Spleen (tissue), 11 donors: ENCODE measurements at regions not wholly inside any gene's neighbourhood (a gene's known extent, or its start where the extent isn't known, plus 50 kb on each side); places are given as distances from the start of the nearest gene placed in this dataset.

ENCODE experiments used
- DNase-seq: peaks from one replicate; pipeline ENCODE4 v3.0.0-alpha.2; 2020
- H3K27ac ChIP-seq, 8 donors: fragments of 200-600 bp; sonication (generic) in 7 of 8; 1 replicate in 4 of 8; 2 replicates in 4 of 8; pipeline versions ENCODE4 v1.5.0 to v1.8.0; 2016 to 2021; ENCODE audit warnings: inconsistent platforms in 4 of 8, mild to moderate bottlenecking in 4 of 8, moderate library complexity in 1 of 8
- H3K27me3 ChIP-seq, 7 donors: fragments of 200-600 bp; sonication (generic) in 6 of 7; replicated peaks in 1 of 7; 1 replicate in 4 of 7; 2 replicates in 3 of 7; pipeline versions ENCODE4 v1.5.0 to v1.8.0; 2016 to 2021; ENCODE audit warnings: inconsistent platforms in 3 of 7, mild to moderate bottlenecking in 1 of 7
- H3K36me3 ChIP-seq, 6 donors: fragments of 200-600 bp; sonication (generic) in 5 of 6; 1 replicate in 4 of 6; 2 replicates in 2 of 6; pipeline versions ENCODE4 v1.5.0 to v1.8.0; 2016 to 2021; ENCODE audit warnings: inconsistent platforms in 2 of 6
- H3K4me1 ChIP-seq, 6 donors: fragments of 200-600 bp; sonication (generic) in 5 of 6; 1 replicate in 3 of 6; 2 replicates in 3 of 6; pipeline versions ENCODE4 v1.5.0 to v1.8.0; 2016 to 2021; ENCODE audit warnings: inconsistent platforms in 3 of 6
- H3K4me3 ChIP-seq, 8 donors: fragments of 200-600 bp; sonication (generic) in 7 of 8; 1 replicate in 4 of 8; 2 replicates in 4 of 8; pipeline versions ENCODE4 v1.5.0 to v1.8.0; 2016 to 2021; ENCODE audit warnings: inconsistent platforms in 4 of 8, mild to moderate bottlenecking in 4 of 8, moderate library complexity in 2 of 8
- H3K9me3 ChIP-seq, 8 donors: fragments of 200-600 bp; sonication (generic) in 7 of 8; 1 replicate in 4 of 8; 2 replicates in 4 of 8; pipeline versions ENCODE4 v1.5.0 to v1.8.0; 2016 to 2021; ENCODE audit warnings: inconsistent platforms in 4 of 8
- CTCF ChIP-seq, 11 experiments: fragments of 200-600 bp in 7 of 11; fragments of 450-650 bp in 4 of 11; sonication (generic) in 4 of 11; IDR thresholded peaks in 8 of 11; conservative IDR thresholded peaks in 3 of 11; 1 replicate in 7 of 11; 2 replicates in 4 of 11; pipeline versions ENCODE4 v1.4.0 to v1.8.0; 2016 to 2021; ENCODE audit warnings: antibody characterized with exemption in 11 of 11, inconsistent platforms in 4 of 11, mild to moderate bottlenecking in 1 of 11
- POLR2A ChIP-seq, 3 donors: fragments of 450-650 bp; IDR thresholded peaks; one replicate each; pipeline ENCODE4 v1.5.1; 2017; ENCODE audit warnings: antibody characterized with exemption in 3 of 3, mild to moderate bottlenecking in 1 of 3
- POLR2AphosphoS5 ChIP-seq, 3 donors: sonication (generic); formaldehyde crosslinking; IDR thresholded peaks; one replicate each; pipeline ENCODE4 v1.5.1; 2017; ENCODE audit warnings: antibody characterized with exemption in 3 of 3
- WGBS, 5 donors: extraction: QIAGEN DNeasy Blood & Tissue Kit in 3 of 5; methylation state at CpG; one replicate each; pipeline versions ENCODE4 v1.1.5 to v1.1.7; 2013 to 2018; 5-methylcytosine and 5-hydroxymethylcytosine counted together
- intact Hi-C: fragments of 100-400 bp; cut with DNase I; formaldehyde crosslinking; loops from one replicate; pipeline ENCODE4 v1.15.0; 2023; ENCODE audit warnings: low total_unique reads
- donor health status: healthy with polysubstance abuse.
- donor health status: DM: no; HTN: no; CAD: no; lungs with moderate emphysema.
- donor health status: DM: no; HTN: no; CAD: no.
- donor health status: Bipolar disorder and iron deficiency.
- donor health status: healthy.
- donor health status: DM: no; HTN: no; CAD: no.
- donor health status: DM: yes; HTN: yes; CAD: no.

- intact Hi-C loops, result no loop called here
- WGBS, 5 donors, result 78 to 84% (median 80%) methylated on average over 2 of the region's 2 CpGs
- Histone ChIP-seq H3K4me3 (no peak overlapping the region), H3K36me3 (no peaks in the 10 kb centered on the region), H3K4me1 (no peaks in the 10 kb centered on the region), H3K27me3 (no peaks in the 10 kb centered on the region), H3K9me3 (no peaks in the 10 kb centered on the region), H3K27ac (no peak overlapping the region)
- TF ChIP-seq CTCF (IDR thresholded peaks at IDR 0.05 in 8 of 11, conservative IDR thresholded peaks at IDR 0.05 in 3 of 11), result no peak
- TF ChIP-seq POLR2AphosphoS5 (IDR thresholded peaks at IDR 0.05), result no peak
- no peak for TF ChIP-seq POLR2A (IDR thresholded peaks at IDR 0.05)
- no peak for DNase-seq
Measured at GRCh38 chr4:177087499-177087898, 222.2 kb upstream of the NEIL3 start.

GRCh38 chr4:177091515-177091914 is 218.2 kb upstream of the NEIL3 start:
- H3K27me3 ChIP-seq, result no peaks in the 10 kb centered on the region
- intact Hi-C loops, result no loop called here
- no peak for DNase-seq
- TF ChIP-seq POLR2AphosphoS5 (IDR thresholded peaks at IDR 0.05) (no peak), POLR2A (IDR thresholded peaks at IDR 0.05) (no peak), CTCF (IDR thresholded peaks at IDR 0.05 in 8 of 11, conservative IDR thresholded peaks at IDR 0.05 in 3 of 11) (no peak)
- no peaks in the 10 kb centered on the region for H3K9me3 ChIP-seq
- H3K4me3 ChIP-seq, result no peak overlapping the region
- H3K4me1 ChIP-seq, result no peaks in the 10 kb centered on the region
- no peaks in the 10 kb centered on the region for H3K36me3 ChIP-seq
- no peak overlapping the region for H3K27ac ChIP-seq

GRCh38 chr4:177092807-177093206 is 216.9 kb upstream of the NEIL3 start:
- intact Hi-C loops, result no loop called here
- no peak for DNase-seq
- WGBS, 5 donors, result 91 to 97% (median 93%) methylated on average over 2 of the region's 2 CpGs
- H3K9me3 ChIP-seq, result no peaks in the 10 kb centered on the region
- no peaks in the 10 kb centered on the region for H3K4me1 ChIP-seq
- no peaks in the 10 kb centered on the region for H3K27me3 ChIP-seq
- TF ChIP-seq POLR2AphosphoS5 (IDR thresholded peaks at IDR 0.05), result no peak
- no peak for TF ChIP-seq POLR2A (IDR thresholded peaks at IDR 0.05)
- TF ChIP-seq CTCF (IDR thresholded peaks at IDR 0.05 in 8 of 11, conservative IDR thresholded peaks at IDR 0.05 in 3 of 11), result no peak
- H3K36me3 ChIP-seq, result no peaks in the 10 kb centered on the region
- H3K27ac ChIP-seq, result no peak overlapping the region
- no peak overlapping the region for H3K4me3 ChIP-seq

- H3K9me3 ChIP-seq, result no peaks in the 10 kb centered on the region
- 89 to 94% (median 91%) methylated on average over 1 of the region's 1 CpG for WGBS, 5 donors
- H3K4me3 ChIP-seq, result no peak overlapping the region
- TF ChIP-seq POLR2AphosphoS5 (IDR thresholded peaks at IDR 0.05) (no peak), CTCF (IDR thresholded peaks at IDR 0.05 in 8 of 11, conservative IDR thresholded peaks at IDR 0.05 in 3 of 11) (no peak), POLR2A (IDR thresholded peaks at IDR 0.05) (no peak)
- H3K27me3 ChIP-seq, result no peaks in the 10 kb centered on the region
- DNase-seq, result no peak
- H3K4me1 ChIP-seq, result no peaks in the 10 kb centered on the region
- H3K27ac ChIP-seq, result no peak overlapping the region
- H3K36me3 ChIP-seq, result no peaks in the 10 kb centered on the region
- intact Hi-C loops, result no loop called here
Measured at GRCh38 chr4:177093964-177094363, 215.7 kb upstream of the NEIL3 start.
